HG03521 (cell line): ENCODE measurements at regions not wholly inside any gene's neighbourhood (a gene's known extent, or its start where the extent isn't known, plus 50 kb on each side); places are given as distances from the start of the nearest gene placed in this dataset.

Source experiments
- ATAC-seq: cut with Tn5 transposase; IDR thresholded peaks from one replicate; pipeline ENCODE4 v1.9.1; 2021; ENCODE audit warnings: mild to moderate bottlenecking, moderate library complexity; ENCODE audit not compliant: unreplicated experiment

GRCh38 chr5:57824623-57825022 is 342.0 kb upstream of the ACTBL2 start:
- no peak for ATAC-seq

- no peak for ATAC-seq
Observed at GRCh38 chr5:57824047-57824446, 341.4 kb upstream of the ACTBL2 start.

DNA sequence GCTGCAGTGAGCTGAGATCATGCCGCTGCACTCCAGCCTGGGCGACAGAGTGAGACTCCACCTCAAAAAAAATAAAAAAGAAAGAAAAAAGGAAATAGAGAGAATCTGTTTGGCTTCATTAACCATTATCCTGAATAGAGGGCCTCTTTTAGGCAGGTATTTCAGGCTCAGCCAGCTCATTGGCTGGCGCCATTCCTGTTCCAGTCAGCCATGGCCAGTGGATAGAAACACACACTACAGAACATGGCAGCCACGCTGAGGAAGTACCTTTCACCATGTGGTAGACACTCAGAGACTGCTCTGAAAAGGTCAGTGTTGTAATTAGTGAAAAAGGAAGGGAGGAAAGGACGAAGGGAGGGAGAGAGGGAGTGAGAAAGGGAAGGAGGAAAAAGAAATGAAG is 340.0 kb upstream of the ACTBL2 start:
- ATAC-seq: no peak

- ATAC-seq: no peak
Observed at GRCh38 chr5:57818397-57818796, 335.8 kb upstream of the ACTBL2 start.

- ATAC-seq: no peak
Observed at GRCh38 chr5:57817924-57818323, 335.3 kb upstream of the ACTBL2 start.

GRCh38 chr5:57817001-57817453 is 334.4 kb upstream of the ACTBL2 start:
- no peak for ATAC-seq

- ATAC-seq: no peak
Observed at GRCh38 chr5:57816108-57816507, 333.5 kb upstream of the ACTBL2 start.

DNA sequence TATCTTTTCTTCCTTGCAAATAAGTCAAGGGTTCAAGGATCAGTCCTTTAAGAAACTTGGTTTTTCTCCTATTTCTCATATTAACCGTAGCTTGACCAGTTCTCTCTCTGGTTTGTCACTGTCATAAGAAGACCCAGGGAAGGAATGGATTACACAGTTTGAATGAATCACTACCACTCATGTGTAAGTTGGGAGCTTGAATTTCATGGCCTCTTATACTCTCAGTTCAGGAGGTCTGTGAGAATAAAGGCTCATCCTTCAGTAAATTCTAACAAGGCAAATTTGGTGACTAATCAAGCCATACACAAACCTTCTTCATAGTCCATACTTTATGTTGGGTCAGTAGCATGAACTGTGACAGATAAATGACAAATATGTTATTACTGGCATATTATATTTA is 323.1 kb upstream of the ACTBL2 start:
- ATAC-seq: no peak

- ATAC-seq: no peak
Observed at GRCh38 chr5:57805170-57805569, 322.6 kb upstream of the ACTBL2 start.

DNA sequence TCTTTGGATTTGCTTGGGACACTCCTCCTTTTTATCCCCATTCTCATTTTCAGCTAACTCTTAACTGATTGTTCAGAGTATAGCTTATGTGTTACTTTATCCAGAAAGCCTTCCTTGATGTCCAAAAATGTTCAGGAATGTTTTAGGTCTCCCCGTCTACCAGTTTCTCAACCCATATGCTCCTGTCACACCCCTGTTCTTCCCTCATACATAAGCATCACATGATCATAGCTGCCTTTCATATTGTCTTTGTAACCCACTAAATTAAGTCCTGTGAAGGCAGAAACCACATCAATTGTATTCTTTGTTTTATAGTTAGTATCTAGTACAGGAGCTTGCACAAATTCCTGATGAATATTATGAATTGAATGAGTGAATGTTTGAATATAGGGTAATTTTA is 321.9 kb upstream of the ACTBL2 start:
- no peak for ATAC-seq

DNA sequence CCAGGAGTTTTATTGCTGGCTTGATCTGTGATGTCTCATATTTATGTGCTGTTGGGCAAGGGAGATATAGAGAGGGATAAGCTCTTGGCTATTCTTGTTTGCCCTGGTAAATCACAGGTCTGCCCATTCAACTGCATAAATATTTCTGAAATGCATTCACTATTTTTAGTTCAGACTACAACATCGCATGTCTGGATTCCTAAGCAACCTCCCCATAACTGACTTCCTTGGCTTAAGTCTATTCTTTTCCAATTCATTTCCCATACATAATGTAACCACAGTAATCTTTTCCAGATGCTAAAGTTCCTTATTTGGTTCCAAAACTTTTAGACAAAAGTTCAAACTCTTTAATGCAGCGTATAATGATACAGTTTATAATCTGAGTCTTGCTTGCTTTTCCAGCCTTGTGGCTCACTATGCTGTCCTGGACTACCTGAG is 321.4 kb upstream of the ACTBL2 start:
- ATAC-seq: no peak

DNA sequence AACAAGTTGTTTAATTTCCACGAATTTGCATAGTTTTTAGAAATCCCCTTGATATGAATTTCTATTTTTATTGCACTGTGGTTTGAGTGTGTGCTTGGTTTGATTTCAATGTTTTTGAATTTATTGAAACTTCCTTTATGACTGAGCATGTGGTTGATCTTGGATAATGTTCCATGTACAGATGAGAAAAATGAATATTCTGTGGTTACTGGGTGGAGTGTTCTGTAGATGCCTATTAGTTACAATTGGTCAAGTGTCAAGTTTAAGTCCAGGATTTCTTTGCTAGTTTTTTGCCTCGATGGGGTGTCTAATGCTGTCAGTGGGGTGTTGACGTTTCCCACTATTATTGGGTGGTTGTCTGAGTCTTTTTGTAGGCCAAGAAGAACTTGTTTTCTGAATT is 319.5 kb upstream of the ACTBL2 start:
- ATAC-seq: no peak

DNA sequence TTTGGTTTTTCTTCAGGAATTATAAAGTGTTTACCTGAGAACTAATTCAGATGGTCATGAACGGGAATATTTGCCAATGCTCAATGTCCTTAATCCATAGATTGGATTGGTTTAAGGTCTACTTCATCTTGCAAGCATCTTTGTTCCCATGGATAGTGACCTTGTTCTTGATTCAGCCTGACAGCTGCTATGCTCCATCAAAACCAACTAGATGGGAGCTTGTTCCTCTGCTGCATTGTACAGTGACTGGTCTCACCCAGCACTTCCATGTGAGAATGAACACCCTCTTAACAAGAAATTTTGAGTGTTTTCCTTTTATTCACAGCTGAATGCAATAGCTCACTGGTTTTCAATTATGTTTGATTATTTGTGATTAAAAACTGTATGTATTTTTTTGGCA is 312.6 kb upstream of the ACTBL2 start:
- no peak for ATAC-seq

GRCh38 chr5:57791875-57792274 is 309.3 kb upstream of the ACTBL2 start:
- ATAC-seq: no peak

DNA sequence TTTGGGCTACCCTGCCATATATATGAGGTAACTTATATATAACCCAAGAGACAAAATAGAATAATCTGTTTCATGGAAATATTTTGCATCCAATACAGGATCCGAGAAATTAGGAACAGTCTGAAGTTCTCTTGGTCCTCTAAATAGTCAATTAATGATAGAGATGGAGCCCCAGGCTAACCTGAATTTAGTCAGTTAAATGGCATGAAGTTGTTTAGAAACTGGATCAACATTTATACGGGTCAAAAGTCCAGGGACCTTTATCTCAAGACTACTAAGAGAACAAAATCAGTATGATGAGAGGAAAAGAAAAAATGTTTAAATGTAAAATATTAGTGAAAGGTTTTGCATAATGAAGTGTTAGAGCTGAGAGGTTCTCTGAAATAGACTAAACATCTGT is 303.3 kb upstream of the ACTBL2 start:
- ATAC-seq: no peak

DNA sequence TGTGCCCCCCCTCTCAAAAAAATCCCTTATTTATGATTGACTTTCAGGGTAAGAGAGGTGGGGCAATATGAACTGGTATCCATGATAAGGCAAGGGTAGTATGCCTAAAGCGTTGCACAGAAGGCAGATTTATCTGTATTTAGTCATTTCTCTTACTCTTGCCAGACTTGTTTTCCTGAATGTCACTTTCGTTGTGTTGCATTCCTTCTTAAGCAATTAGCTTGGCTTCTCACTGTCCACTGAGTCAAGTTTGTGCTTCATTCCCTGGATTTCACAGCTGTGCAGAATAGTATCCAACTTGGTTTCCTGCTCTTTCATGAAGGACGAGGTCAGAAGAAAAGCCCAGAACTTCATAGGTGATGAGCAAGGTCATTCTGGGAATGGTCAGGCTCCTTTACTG is 301.5 kb upstream of the ACTBL2 start:
- ATAC-seq: no peak

DNA sequence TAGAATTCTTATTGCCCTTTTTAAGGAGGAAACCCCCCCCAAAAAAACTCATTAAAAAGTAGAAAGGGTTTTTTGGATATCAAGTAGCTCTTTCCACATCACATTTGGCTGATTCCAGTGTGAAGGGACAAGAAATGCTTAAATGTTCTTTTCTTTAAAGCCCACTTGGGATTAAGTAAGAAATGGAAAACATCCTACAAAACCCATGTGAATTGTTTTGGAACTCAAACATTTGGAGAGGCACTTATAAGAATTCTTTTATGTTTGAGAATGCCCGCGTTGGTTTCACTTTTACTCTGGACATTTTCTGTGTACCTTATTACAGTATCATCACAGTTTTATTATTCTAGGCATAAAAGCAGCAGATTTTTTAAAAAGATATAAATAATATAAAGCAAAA is 301.1 kb upstream of the ACTBL2 start:
- ATAC-seq: no peak

GRCh38 chr5:57780961-57781325 is 298.3 kb upstream of the ACTBL2 start:
- no peak for ATAC-seq

DNA sequence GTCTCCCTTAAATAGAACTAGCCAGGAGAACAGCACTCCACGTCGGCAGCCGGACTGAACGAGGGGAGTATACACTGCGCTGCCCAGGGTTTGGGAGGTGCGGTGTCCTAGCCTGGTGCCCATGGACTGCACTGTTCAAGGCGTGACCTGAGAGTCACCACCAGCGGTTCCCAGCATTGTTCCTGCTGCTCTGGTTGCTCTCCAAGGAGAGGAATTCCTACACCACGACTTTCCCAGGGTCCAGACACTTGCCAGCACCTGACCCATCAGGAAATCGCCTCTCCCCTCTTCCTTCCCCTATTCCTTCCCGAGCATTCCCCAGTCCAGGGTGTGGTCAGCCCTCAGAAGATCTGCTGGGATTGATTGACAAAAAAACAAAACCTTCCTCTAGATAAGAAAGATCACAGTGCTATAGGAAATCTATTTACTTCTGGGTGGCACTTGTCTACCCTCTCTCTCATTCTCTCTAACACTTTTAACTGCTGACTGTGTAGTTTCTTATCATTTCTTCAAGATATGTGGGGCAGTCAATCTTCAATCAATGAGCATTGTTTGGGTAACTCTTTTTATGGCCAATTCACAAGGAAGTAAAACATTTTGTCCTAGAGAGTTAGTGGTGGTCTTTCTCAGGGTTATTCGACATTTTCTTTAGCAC is 297.8 kb upstream of the ACTBL2 start:
- no peak for ATAC-seq

DNA sequence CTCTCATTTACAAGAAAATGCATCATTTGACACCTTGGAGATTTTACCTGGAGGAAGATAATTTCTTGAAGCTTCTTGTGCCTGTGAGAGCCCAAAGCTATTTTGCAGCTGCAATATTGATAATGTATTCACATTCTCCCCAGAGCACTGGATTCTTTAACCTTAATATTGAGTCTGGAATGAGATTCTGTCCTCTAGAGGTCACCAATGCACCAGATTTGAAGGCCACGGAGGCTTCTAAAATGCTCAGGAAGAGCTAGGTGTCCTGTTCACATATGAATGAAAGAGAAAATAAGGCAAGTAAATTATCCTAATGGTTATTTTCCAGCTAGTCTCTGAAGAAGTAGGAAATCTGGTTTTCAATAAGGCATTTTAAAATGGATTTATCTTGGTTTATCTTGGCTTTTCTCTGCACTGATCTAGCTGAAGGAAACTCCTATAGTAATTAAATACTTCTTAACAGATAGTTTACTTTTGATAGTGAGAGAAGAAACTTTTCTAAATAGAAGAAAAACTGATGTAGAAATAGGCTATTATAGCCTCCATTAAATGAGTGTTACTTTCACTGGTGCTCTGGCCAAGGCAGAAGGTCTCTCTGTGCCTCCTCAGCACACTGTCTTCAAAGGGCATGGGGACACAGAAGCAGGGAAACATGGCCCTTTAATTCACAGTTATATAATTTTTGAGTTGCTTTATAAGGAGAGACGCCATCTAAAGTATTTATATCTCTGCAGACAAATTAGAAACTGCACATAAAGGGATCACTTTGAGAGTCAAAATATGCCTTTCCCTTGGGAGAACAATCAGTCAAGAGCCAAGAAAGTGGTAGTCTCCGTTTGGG is 297.0 kb upstream of the ACTBL2 start:
- no peak for ATAC-seq

DNA sequence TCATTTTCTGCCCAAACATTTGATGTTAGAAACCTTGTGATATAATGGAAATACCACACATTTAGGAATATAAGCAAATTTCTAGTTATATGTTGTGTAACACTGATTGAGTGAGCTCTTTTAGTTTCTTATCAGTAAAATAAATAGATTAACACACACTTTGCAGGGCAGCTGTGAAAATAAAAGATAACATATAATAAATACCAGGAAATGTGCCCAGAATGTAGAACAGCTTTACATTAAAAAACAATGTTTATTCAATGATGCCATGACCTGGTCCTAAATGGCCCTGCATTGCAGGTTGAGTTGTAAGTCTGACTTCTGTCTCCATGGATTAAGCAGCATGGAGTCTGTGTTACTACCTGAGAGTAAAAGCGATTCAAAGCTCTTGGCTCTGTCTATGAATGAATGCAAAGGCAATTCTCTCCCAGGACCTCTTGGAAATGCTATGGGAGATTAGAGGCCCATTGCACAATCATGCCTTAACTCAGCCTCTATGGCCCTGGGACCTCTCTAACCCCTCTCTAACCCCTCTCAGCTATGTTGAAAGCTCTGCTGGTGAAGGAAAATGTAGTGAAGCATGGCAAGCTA is 296.0 kb upstream of the ACTBL2 start:
- ATAC-seq: no peak

- ATAC-seq: no peak
Observed at GRCh38 chr5:57777174-57777581, 294.6 kb upstream of the ACTBL2 start.
